Transverse colon (tissue), 4 donors: ENCODE measurements at regions not wholly inside any gene's neighbourhood (a gene's known extent, or its start where the extent isn't known, plus 50 kb on each side); places are given as distances from the start of the nearest gene placed in this dataset.

Source experiments
- POLR2A ChIP-seq: fragments of 450-650 bp; IDR thresholded peaks from one replicate; pipeline ENCODE4 v1.6.1; 2016; ENCODE audit warnings: antibody characterized with exemption, mild to moderate bottlenecking, moderate library complexity
- POLR2AphosphoS5 ChIP-seq, 3 donors: sonication (generic); formaldehyde crosslinking; IDR thresholded peaks; one replicate each; pipeline ENCODE4 v1.6.1; 2016; ENCODE audit warnings: antibody characterized with exemption in 3 of 3
- TF ChIP-seq, protein P1 (sequence below), 5 experiments: fragments of 200-600 bp in 3 of 5; fragments of 450-650 bp in 2 of 5; sonication (generic) in 3 of 5; IDR thresholded peaks; 1 replicate in 2 of 5; 2 replicates in 3 of 5; pipeline ENCODE4 v1.5.1; 2016 to 2017; ENCODE audit warnings: antibody characterized with exemption in 5 of 5, inconsistent platforms in 3 of 5, mild to moderate bottlenecking in 2 of 5, moderate library complexity in 1 of 5

GRCh38 chr3:166451997-166452396, 614.8 kb upstream of the BCHE start:
- TF ChIP-seq POLR2AphosphoS5 (IDR thresholded peaks at IDR 0.05) (no peak), POLR2A (no peak)
- TF ChIP-seq, protein P1, sequence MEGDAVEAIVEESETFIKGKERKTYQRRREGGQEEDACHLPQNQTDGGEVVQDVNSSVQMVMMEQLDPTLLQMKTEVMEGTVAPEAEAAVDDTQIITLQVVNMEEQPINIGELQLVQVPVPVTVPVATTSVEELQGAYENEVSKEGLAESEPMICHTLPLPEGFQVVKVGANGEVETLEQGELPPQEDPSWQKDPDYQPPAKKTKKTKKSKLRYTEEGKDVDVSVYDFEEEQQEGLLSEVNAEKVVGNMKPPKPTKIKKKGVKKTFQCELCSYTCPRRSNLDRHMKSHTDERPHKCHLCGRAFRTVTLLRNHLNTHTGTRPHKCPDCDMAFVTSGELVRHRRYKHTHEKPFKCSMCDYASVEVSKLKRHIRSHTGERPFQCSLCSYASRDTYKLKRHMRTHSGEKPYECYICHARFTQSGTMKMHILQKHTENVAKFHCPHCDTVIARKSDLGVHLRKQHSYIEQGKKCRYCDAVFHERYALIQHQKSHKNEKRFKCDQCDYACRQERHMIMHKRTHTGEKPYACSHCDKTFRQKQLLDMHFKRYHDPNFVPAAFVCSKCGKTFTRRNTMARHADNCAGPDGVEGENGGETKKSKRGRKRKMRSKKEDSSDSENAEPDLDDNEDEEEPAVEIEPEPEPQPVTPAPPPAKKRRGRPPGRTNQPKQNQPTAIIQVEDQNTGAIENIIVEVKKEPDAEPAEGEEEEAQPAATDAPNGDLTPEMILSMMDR (IDR thresholded peaks at IDR 0.05): no peak
